Ureter (tissue), 1 donor: ENCODE measurements at regions not wholly inside any gene's neighbourhood (a gene's known extent, or its start where the extent isn't known, plus 50 kb on each side); places are given as distances from the start of the nearest gene placed in this dataset.

Experiments used
- DNase-seq: peaks from one replicate; pipeline ENCODE4 v3.0.0-alpha.2; 2020; ENCODE audit warnings: low spot score
- donor health status: DM: yes; HTN: yes; CAD: no.

GRCh38 chr6:48255094-48255493 is 144.1 kb upstream of the PTCHD4 start:
- DNase-seq: no peak

GRCh38 chr6:48249071-48249470 is 138.1 kb upstream of the PTCHD4 start:
- DNase-seq: no peak

GRCh38 chr6:48243071-48243470 is 132.1 kb upstream of the PTCHD4 start:
- DNase-seq: no peak

GRCh38 chr6:48240287-48240686 is 129.3 kb upstream of the PTCHD4 start:
- no peak for DNase-seq

GRCh38 chr6:48236375-48236774 is 125.4 kb upstream of the PTCHD4 start:
- no peak for DNase-seq

- no peak for DNase-seq
Measured at GRCh38 chr6:48233063-48233462, 122.1 kb upstream of the PTCHD4 start.

- DNase-seq: no peak
Measured at GRCh38 chr6:48229841-48230240, 118.8 kb upstream of the PTCHD4 start.

GRCh38 chr6:48222241-48222640 is 111.2 kb upstream of the PTCHD4 start:
- DNase-seq: no peak

GRCh38 chr6:48213076-48213788 is 102.2 kb upstream of the PTCHD4 start:
- no peak for DNase-seq

- no peak for DNase-seq
Measured at GRCh38 chr6:48212501-48212900, 101.5 kb upstream of the PTCHD4 start.

GRCh38 chr6:48206091-48206490 is 95.1 kb upstream of the PTCHD4 start:
- DNase-seq: no peak

GRCh38 chr6:48200869-48201390 is 89.9 kb upstream of the PTCHD4 start:
- no peak for DNase-seq

GRCh38 chr6:48199499-48199898 is 88.5 kb upstream of the PTCHD4 start:
- no peak for DNase-seq

- no peak for DNase-seq
Measured at GRCh38 chr6:48197941-48198340, 86.9 kb upstream of the PTCHD4 start.

- DNase-seq: no peak
Measured at GRCh38 chr6:48194596-48195295, 83.7 kb upstream of the PTCHD4 start.

- no peak for DNase-seq
Measured at GRCh38 chr6:48188158-48188557, 77.2 kb upstream of the PTCHD4 start.

- DNase-seq: no peak
Measured at GRCh38 chr6:48186746-48187145, 75.7 kb upstream of the PTCHD4 start.

GRCh38 chr6:48184648-48185047 is 73.7 kb upstream of the PTCHD4 start:
- no peak for DNase-seq

- DNase-seq: no peak
Measured at GRCh38 chr6:48183811-48184605, 73.0 kb upstream of the PTCHD4 start.

GRCh38 chr6:48183178-48183577 is 72.2 kb upstream of the PTCHD4 start:
- no peak for DNase-seq

- DNase-seq: no peak
Measured at GRCh38 chr6:48178700-48179099, 67.7 kb upstream of the PTCHD4 start.

GRCh38 chr6:48177786-48178185 is 66.8 kb upstream of the PTCHD4 start:
- no peak for DNase-seq
